ENCODE measurements at regions not wholly inside any gene's neighbourhood (a gene's known extent, or its start where the extent isn't known, plus 50 kb on each side); places are given as distances from the start of the nearest gene placed in this dataset.

GRCh38 chr2:122216071-122216470 lies 460.6 kb downstream of the TSN start:
- TF ChIP-seq CTCF (IDR thresholded peaks at IDR 0.05; ENCODE audit: control insufficient read depth, extremely low read depth, insufficient read depth) = no peak
- H3K4me3 ChIP-seq (ENCODE audit: low read depth, low read length) = no peak overlapping the region
- DNase-seq (ENCODE audit: low read depth) = no peak

DNA sequence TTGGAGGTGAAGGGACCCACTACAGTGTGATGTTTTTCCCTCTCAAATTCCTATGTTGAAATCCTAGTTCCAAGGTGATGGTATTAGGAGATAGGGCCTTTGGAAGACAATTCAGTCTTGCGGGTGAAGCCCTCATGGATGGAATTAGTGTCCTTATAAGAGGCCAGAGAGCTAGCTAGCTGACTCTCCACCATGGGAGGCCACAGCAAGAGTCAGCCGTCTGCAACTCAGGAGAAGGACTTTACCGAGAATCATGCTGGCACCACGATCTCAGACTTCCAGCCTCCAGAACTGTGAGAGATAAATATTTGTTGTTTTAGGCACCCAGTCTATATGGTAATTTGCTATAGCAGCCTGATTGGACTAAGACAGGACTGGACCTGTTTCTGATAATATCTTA lies 461.4 kb downstream of the TSN start:
- H3K4me3 ChIP-seq (ENCODE audit: low read depth, low read length) = no peak overlapping the region
- no peak for DNase-seq (ENCODE audit: low read depth)
- TF ChIP-seq CTCF (IDR thresholded peaks at IDR 0.05; ENCODE audit: control insufficient read depth, extremely low read depth, insufficient read depth) = no peak

- DNase-seq (ENCODE audit: low read depth) = no peak
- TF ChIP-seq CTCF (IDR thresholded peaks at IDR 0.05; ENCODE audit: control insufficient read depth, extremely low read depth, insufficient read depth) = no peak
- H3K4me3 ChIP-seq (ENCODE audit: low read depth, low read length) = no peak overlapping the region
Observed at GRCh38 chr2:122218596-122218995, 463.1 kb downstream of the TSN start.

DNA sequence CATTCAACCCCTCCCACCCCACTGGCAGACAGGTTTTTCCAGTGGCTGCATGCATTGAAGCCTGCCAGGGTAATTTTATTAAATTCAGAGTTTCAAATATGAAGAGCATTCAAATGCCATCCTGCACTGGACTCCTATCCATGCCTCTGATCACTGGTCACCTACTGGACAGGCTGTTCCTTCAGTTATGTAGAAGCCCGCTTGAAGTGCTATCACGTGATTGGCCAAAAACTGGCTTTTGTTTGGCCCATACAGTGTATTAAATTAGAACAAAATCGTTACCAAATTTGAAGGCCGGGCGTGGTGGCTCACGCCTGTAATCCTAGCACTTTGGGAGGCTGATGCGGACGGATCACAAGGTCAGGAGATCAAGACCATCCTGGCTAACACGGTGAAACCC lies 464.1 kb downstream of the TSN start:
- no peak for DNase-seq (ENCODE audit: low read depth)
- no peak overlapping the region for H3K4me3 ChIP-seq (ENCODE audit: low read depth, low read length)
- no peak for TF ChIP-seq CTCF (IDR thresholded peaks at IDR 0.05; ENCODE audit: control insufficient read depth, extremely low read depth, insufficient read depth)

DNA sequence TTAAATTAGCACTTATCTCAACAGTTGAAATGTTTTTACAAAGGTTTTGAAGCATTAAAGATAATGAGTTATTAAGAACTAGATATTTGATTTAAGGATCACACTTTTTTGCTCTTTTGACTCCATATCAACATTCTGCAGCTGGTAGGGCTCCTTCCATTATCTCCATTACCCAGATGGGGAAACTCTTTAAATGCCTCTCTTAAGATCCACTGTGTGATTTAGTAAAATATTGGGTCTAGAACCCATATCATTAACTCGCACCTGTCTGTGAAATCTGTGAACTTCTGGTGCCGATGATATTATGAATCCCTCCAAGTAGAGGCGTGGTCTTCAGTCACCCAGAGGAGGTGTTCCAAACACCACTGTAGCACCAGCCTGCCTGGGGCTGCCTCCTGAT lies 466.2 kb downstream of the TSN start:
- H3K4me3 ChIP-seq (ENCODE audit: low read depth, low read length) = no peak overlapping the region
- no peak for TF ChIP-seq CTCF (IDR thresholded peaks at IDR 0.05; ENCODE audit: control insufficient read depth, extremely low read depth, insufficient read depth)
- DNase-seq (ENCODE audit: low read depth) = no peak

- TF ChIP-seq CTCF (IDR thresholded peaks at IDR 0.05; ENCODE audit: control insufficient read depth, extremely low read depth, insufficient read depth) = no peak
- no peak for DNase-seq (ENCODE audit: low read depth)
- no peak overlapping the region for H3K4me3 ChIP-seq (ENCODE audit: low read depth, low read length)
Observed at GRCh38 chr2:122231296-122231695, 475.8 kb downstream of the TSN start.

GRCh38 chr2:122233372-122233771 lies 477.9 kb downstream of the TSN start:
- H3K4me3 ChIP-seq (ENCODE audit: low read depth, low read length) = no peak overlapping the region
- DNase-seq (ENCODE audit: low read depth) = no peak
- TF ChIP-seq CTCF (IDR thresholded peaks at IDR 0.05; ENCODE audit: control insufficient read depth, extremely low read depth, insufficient read depth) = no peak

Data from LNCaP clone FGC (cell line).